ENCODE measurements at regions not wholly inside any gene's neighbourhood (a gene's known extent, or its start where the extent isn't known, plus 50 kb on each side); places are given as distances from the start of the nearest gene placed in this dataset.

- Histone ChIP-seq H2AFZ (ENCODE audit: low read length) (no peak overlapping the region), H3K36me3 (ENCODE audit: insufficient read depth, low read length) (no peaks in the 10 kb centered on the region)
Measured at GRCh38 chr1:188155261-188155660, 1326.5 kb downstream of the PLA2G4A start.

GRCh38 chr1:188164459-188164858 is 1335.7 kb downstream of the PLA2G4A start:
- H3K4me2 ChIP-seq (ENCODE audit: insufficient read depth, low read length) = no peak overlapping the region
- no peaks in the 10 kb centered on the region for H3K4me1 ChIP-seq (ENCODE audit: insufficient read depth, low read length)
- no peaks in the 10 kb centered on the region for H3K79me2 ChIP-seq (ENCODE audit: insufficient read depth, low read length)
- no peak for TF ChIP-seq CTCF (IDR thresholded peaks at IDR 0.05; ENCODE audit: extremely low read depth, low read depth, low read length)
- no peak for DNase-seq (ENCODE audit: insufficient read length, low spot score, missing footprints)
- no peak overlapping the region for H3K27ac ChIP-seq (ENCODE audit: low read depth, low read length)
- H2AFZ ChIP-seq (ENCODE audit: low read length) = no peak overlapping the region
- no peaks in the 10 kb centered on the region for H3K27me3 ChIP-seq (ENCODE audit: insufficient read depth, low read length)
- H3K36me3 ChIP-seq (ENCODE audit: insufficient read depth, low read length) = no peaks in the 10 kb centered on the region
- H3K9me3 ChIP-seq (ENCODE audit: low read depth, low read length) = no peaks in the 10 kb centered on the region
- no peak overlapping the region for H3K4me3 ChIP-seq (ENCODE audit: insufficient read depth, low read length)
- H4K20me1 ChIP-seq (ENCODE audit: insufficient read depth, low read length) = no peaks in the 10 kb centered on the region

More at GRCh38 chr1:188155261-188155660, 1326.5 kb downstream of the PLA2G4A start:
- no peak overlapping the region for H3K4me2 ChIP-seq (ENCODE audit: insufficient read depth, low read length)
- no peaks in the 10 kb centered on the region for H3K9me3 ChIP-seq (ENCODE audit: low read depth, low read length)
- H3K4me1 ChIP-seq (ENCODE audit: insufficient read depth, low read length) = no peaks in the 10 kb centered on the region
- TF ChIP-seq CTCF (IDR thresholded peaks at IDR 0.05; ENCODE audit: extremely low read depth, low read depth, low read length) = no peak
- no peak overlapping the region for H3K27ac ChIP-seq (ENCODE audit: low read depth, low read length)
- no peaks in the 10 kb centered on the region for H3K79me2 ChIP-seq (ENCODE audit: insufficient read depth, low read length)
- no peak for DNase-seq (ENCODE audit: insufficient read length, low spot score, missing footprints)
- H3K4me3 ChIP-seq (ENCODE audit: insufficient read depth, low read length) = no peak overlapping the region
- no peaks in the 10 kb centered on the region for H4K20me1 ChIP-seq (ENCODE audit: insufficient read depth, low read length)
- H3K27me3 ChIP-seq (ENCODE audit: insufficient read depth, low read length) = no peaks in the 10 kb centered on the region

GRCh38 chr1:188166654-188167053 is 1337.9 kb downstream of the PLA2G4A start:
- no peaks in the 10 kb centered on the region for H3K79me2 ChIP-seq (ENCODE audit: insufficient read depth, low read length)
- H3K4me2 ChIP-seq (ENCODE audit: insufficient read depth, low read length) = no peak overlapping the region
- no peak overlapping the region for H3K27ac ChIP-seq (ENCODE audit: low read depth, low read length)
- no peak overlapping the region for H2AFZ ChIP-seq (ENCODE audit: low read length)
- H4K20me1 ChIP-seq (ENCODE audit: insufficient read depth, low read length) = no peaks in the 10 kb centered on the region
- no peaks in the 10 kb centered on the region for H3K4me1 ChIP-seq (ENCODE audit: insufficient read depth, low read length)
- no peaks in the 10 kb centered on the region for H3K27me3 ChIP-seq (ENCODE audit: insufficient read depth, low read length)
- H3K36me3 ChIP-seq (ENCODE audit: insufficient read depth, low read length) = no peaks in the 10 kb centered on the region
- H3K9me3 ChIP-seq (ENCODE audit: low read depth, low read length) = no peaks in the 10 kb centered on the region
- no peak for TF ChIP-seq CTCF (IDR thresholded peaks at IDR 0.05; ENCODE audit: extremely low read depth, low read depth, low read length)
- DNase-seq (ENCODE audit: insufficient read length, low spot score, missing footprints) = no peak
- no peak overlapping the region for H3K4me3 ChIP-seq (ENCODE audit: insufficient read depth, low read length)

GRCh38 chr1:188169971-188170370 is 1341.2 kb downstream of the PLA2G4A start:
- no peaks in the 10 kb centered on the region for H3K27me3 ChIP-seq (ENCODE audit: insufficient read depth, low read length)
- H3K4me3 ChIP-seq (ENCODE audit: insufficient read depth, low read length) = no peak overlapping the region
- no peak overlapping the region for H3K4me2 ChIP-seq (ENCODE audit: insufficient read depth, low read length)
- no peaks in the 10 kb centered on the region for H3K36me3 ChIP-seq (ENCODE audit: insufficient read depth, low read length)
- no peaks in the 10 kb centered on the region for H3K4me1 ChIP-seq (ENCODE audit: insufficient read depth, low read length)
- no peaks in the 10 kb centered on the region for H3K79me2 ChIP-seq (ENCODE audit: insufficient read depth, low read length)
- no peaks in the 10 kb centered on the region for H3K9me3 ChIP-seq (ENCODE audit: low read depth, low read length)
- no peak overlapping the region for H3K27ac ChIP-seq (ENCODE audit: low read depth, low read length)
- no peak overlapping the region for H2AFZ ChIP-seq (ENCODE audit: low read length)
- H4K20me1 ChIP-seq (ENCODE audit: insufficient read depth, low read length) = no peaks in the 10 kb centered on the region
- no peak for DNase-seq (ENCODE audit: insufficient read length, low spot score, missing footprints)
- no peak for TF ChIP-seq CTCF (IDR thresholded peaks at IDR 0.05; ENCODE audit: extremely low read depth, low read depth, low read length)
